Stimulated activated CD4-positive, alpha-beta T cell treated with anti-CD3 and anti-CD28 coated beads, Interleukin-4, amount 100 ng/mL, for 48 hours (primary cell): ENCODE measurements at regions not wholly inside any gene's neighbourhood (a gene's known extent, or its start where the extent isn't known, plus 50 kb on each side); places are given as distances from the start of the nearest gene placed in this dataset.

Experiments used
- DNase-seq, 2 donors: peaks; one replicate each; pipeline ENCODE4 v3.0.0-alpha.2; 2020; ENCODE audit warnings: low read depth in 2 of 2

- no peak for DNase-seq
Observed at GRCh38 chr13:31962731-31963370, 68.7 kb upstream of the FRY start.

GRCh38 chr13:31963631-31964030 is 67.9 kb upstream of the FRY start:
- no peak for DNase-seq

DNA sequence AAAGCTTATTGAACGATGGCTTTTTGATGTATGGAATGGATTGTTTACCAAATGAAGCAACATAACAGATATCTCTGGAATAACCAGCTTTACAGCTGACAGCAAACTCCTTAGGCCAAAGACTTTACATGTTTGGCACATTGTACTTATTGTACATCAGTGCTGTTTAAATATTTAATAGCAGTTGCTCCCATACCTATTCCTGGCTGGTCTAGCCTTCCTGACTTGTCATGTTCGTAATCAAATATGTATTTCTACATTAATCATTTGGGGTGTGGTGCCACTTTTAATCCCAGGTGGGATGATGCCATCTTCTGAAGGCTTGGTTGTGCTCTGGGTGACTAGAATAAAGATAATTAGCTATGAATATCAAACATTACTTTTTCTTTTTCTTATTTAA is 67.4 kb upstream of the FRY start:
- DNase-seq, result no peak

GRCh38 chr13:31965361-31966066 is 66.1 kb upstream of the FRY start:
- DNase-seq, result no peak

DNA sequence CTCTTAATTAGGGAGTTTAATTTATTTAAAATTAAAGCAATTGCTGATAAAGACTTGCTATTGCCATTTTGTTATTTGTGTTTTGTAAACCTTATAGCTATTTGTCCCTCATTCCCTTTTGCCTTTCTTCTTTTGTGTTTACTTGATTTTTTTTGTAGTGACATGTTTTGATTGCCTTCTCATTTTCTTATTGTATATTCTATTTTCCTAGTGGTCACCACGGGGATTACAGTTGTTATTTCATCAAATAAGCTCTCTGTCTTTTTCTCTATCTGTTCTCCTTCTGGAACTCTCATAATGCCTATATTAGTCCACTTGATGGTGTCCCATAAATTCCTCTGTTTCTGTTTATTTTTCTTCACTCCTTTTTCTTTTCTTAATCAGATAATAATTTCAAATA is 64.4 kb upstream of the FRY start:
- no peak for DNase-seq

- no peak for DNase-seq
Observed at GRCh38 chr13:31968473-31968872, 63.1 kb upstream of the FRY start.

- DNase-seq, result no peak
Observed at GRCh38 chr13:31970231-31970930, 61.2 kb upstream of the FRY start.

- DNase-seq, result no peak
Observed at GRCh38 chr13:31972453-31972852, 59.1 kb upstream of the FRY start.

DNA sequence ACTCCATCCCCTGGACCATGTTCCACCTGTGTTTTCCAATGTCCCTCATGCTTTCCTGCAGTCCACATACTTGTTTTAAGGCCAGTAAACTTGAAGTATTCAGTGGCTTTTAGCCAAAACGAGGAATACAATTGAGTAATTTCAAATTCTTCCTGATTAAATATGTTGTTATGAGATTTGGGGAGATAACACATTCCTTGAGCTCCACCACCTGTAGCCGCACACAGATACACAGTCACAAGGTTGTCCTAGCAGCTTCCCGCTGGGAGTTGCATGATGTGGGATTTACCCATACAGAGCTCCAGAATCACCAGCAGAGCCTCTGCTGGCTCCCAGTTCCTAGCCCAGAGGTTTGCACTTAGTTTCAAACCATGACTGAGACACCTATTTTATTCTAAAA is 53.6 kb upstream of the FRY start:
- no peak for DNase-seq

- no peak for DNase-seq
Observed at GRCh38 chr13:31980830-31981229, 50.7 kb upstream of the FRY start.
